ENCODE measurements at regions not wholly inside any gene's neighbourhood (a gene's known extent, or its start where the extent isn't known, plus 50 kb on each side); places are given as distances from the start of the nearest gene placed in this dataset.

GRCh38 chr4:178255172-178255571 is 812.9 kb upstream of the AGA start:
- CTCF ChIA-PET = no interaction called here
- BruUV-seq (replicated peaks) = no TSS peak
- Histone ChIP-seq H3K27me3 (replicated peaks; ENCODE audit: insufficient read depth, low read depth, low read length, poor library complexity) (no peaks in the 10 kb centered on the region), H3K9me3 (ENCODE audit: low read depth, low read length, poor library complexity, severe bottlenecking) (no peaks in the 10 kb centered on the region), H3K4me3 (ENCODE audit: low read depth, low read length, poor library complexity, severe bottlenecking) (no peak overlapping the region), H3K4me1 (ENCODE audit: insufficient read depth, low read length, poor library complexity, severe bottlenecking) (no peaks in the 10 kb centered on the region), H3K27ac (ENCODE audit: low read depth, low read length, poor library complexity, severe bottlenecking) (no peak overlapping the region), H3K36me3 (ENCODE audit: insufficient read depth, low read length, poor library complexity, severe bottlenecking) (no peaks in the 10 kb centered on the region)
- intact Hi-C loops (cut with micrococcal nuclease; ENCODE audit: unreplicated experiment) = no loop called here
- POLR2A ChIA-PET (ENCODE audit: low non-redundant PET) = no interaction called here
- no peak for DNase-seq (ENCODE audit: low spot score)
- TF ChIP-seq EZH2 (IDR thresholded peaks at IDR 0.05; ENCODE audit: borderline replicate concordance, low read depth, low read length, poor library complexity, severe bottlenecking) (no peak), CTCF (conservative IDR thresholded peaks at IDR 0.05; ENCODE audit: low read depth, low read length) (no peak)

- intact Hi-C loops (cut with micrococcal nuclease; ENCODE audit: unreplicated experiment) = no loop called here
- H3K36me3 ChIP-seq (ENCODE audit: insufficient read depth, low read length, poor library complexity, severe bottlenecking) = no peaks in the 10 kb centered on the region
- H3K4me1 ChIP-seq (ENCODE audit: insufficient read depth, low read length, poor library complexity, severe bottlenecking) = no peaks in the 10 kb centered on the region
- DNase-seq (ENCODE audit: low spot score) = no peak
- no peak for TF ChIP-seq CTCF (conservative IDR thresholded peaks at IDR 0.05; ENCODE audit: low read depth, low read length)
- no peak for TF ChIP-seq EZH2 (IDR thresholded peaks at IDR 0.05; ENCODE audit: borderline replicate concordance, low read depth, low read length, poor library complexity, severe bottlenecking)
- no peaks in the 10 kb centered on the region for H3K9me3 ChIP-seq (ENCODE audit: low read depth, low read length, poor library complexity, severe bottlenecking)
- ChIA-PET POLR2A (ENCODE audit: low non-redundant PET) (no interaction called here), CTCF (no interaction called here)
- H3K27me3 ChIP-seq (replicated peaks; ENCODE audit: insufficient read depth, low read depth, low read length, poor library complexity) = no peaks in the 10 kb centered on the region
- BruUV-seq (replicated peaks) = no TSS peak
- H3K27ac ChIP-seq (ENCODE audit: low read depth, low read length, poor library complexity, severe bottlenecking) = no peak overlapping the region
- H3K4me3 ChIP-seq (ENCODE audit: low read depth, low read length, poor library complexity, severe bottlenecking) = no peak overlapping the region
Measured at GRCh38 chr4:178258603-178259002, 816.4 kb upstream of the AGA start.

GRCh38 chr4:178259566-178259965 is 817.3 kb upstream of the AGA start:
- TF ChIP-seq CTCF (conservative IDR thresholded peaks at IDR 0.05; ENCODE audit: low read depth, low read length) (no peak), EZH2 (IDR thresholded peaks at IDR 0.05; ENCODE audit: borderline replicate concordance, low read depth, low read length, poor library complexity, severe bottlenecking) (no peak)
- Histone ChIP-seq H3K9me3 (ENCODE audit: low read depth, low read length, poor library complexity, severe bottlenecking) (no peaks in the 10 kb centered on the region), H3K27me3 (replicated peaks; ENCODE audit: insufficient read depth, low read depth, low read length, poor library complexity) (no peaks in the 10 kb centered on the region), H3K4me1 (ENCODE audit: insufficient read depth, low read length, poor library complexity, severe bottlenecking) (no peaks in the 10 kb centered on the region), H3K36me3 (ENCODE audit: insufficient read depth, low read length, poor library complexity, severe bottlenecking) (no peaks in the 10 kb centered on the region), H3K27ac (ENCODE audit: low read depth, low read length, poor library complexity, severe bottlenecking) (no peak overlapping the region), H3K4me3 (ENCODE audit: low read depth, low read length, poor library complexity, severe bottlenecking) (no peak overlapping the region)
- POLR2A ChIA-PET (ENCODE audit: low non-redundant PET) = no interaction called here
- DNase-seq (ENCODE audit: low spot score) = no peak
- intact Hi-C loops (cut with micrococcal nuclease; ENCODE audit: unreplicated experiment) = no loop called here
- BruUV-seq (replicated peaks) = no TSS peak
- CTCF ChIA-PET = no interaction called here
